KMS-11 (cell line): ENCODE measurements at regions not wholly inside any gene's neighbourhood (a gene's known extent, or its start where the extent isn't known, plus 50 kb on each side); places are given as distances from the start of the nearest gene placed in this dataset.

Experiments
- H2AFZ ChIP-seq: fragments of 200-600 bp; sonication (generic); 2 replicates; pipeline ENCODE4 v1.6.1; 2016; ENCODE audit warnings: antibody characterized with exemption, mixed run types, low read depth
- H3K27ac ChIP-seq: fragments of 200-600 bp; sonication (generic); 2 replicates; pipeline ENCODE4 v1.6.1; 2016; ENCODE audit warnings: mild to moderate bottlenecking, mixed run types
- H3K27me3 ChIP-seq: fragments of 200-600 bp; sonication (generic); 2 replicates; pipeline ENCODE4 v1.6.1; 2017; ENCODE audit warnings: mild to moderate bottlenecking, low read depth, mixed run types, moderate library complexity; ENCODE audit not compliant: insufficient read depth
- H3K36me3 ChIP-seq: fragments of 200-600 bp; sonication (generic); 2 replicates; pipeline ENCODE4 v1.6.1; 2017; ENCODE audit warnings: mild to moderate bottlenecking, mixed run types; ENCODE audit not compliant: insufficient read depth
- H3K4me1 ChIP-seq: fragments of 200-600 bp; sonication (generic); 2 replicates; pipeline ENCODE4 v1.6.1; 2016; ENCODE audit warnings: mild to moderate bottlenecking, low read depth, mixed run types; ENCODE audit not compliant: poor library complexity, severe bottlenecking
- H3K4me2 ChIP-seq: fragments of 200-600 bp; sonication (generic); 2 replicates; pipeline ENCODE4 v1.7.0; 2016; ENCODE audit warnings: mild to moderate bottlenecking, mixed run types
- H3K4me3 ChIP-seq: fragments of 200-600 bp; sonication (generic); IDR thresholded peaks from 2 replicates; pipeline ENCODE4 v1.6.1; 2017; ENCODE audit warnings: low read depth, low read length, mixed read lengths; ENCODE audit not compliant: insufficient read depth
- H3K79me2 ChIP-seq: fragments of 200-600 bp; sonication (generic); 2 replicates; pipeline ENCODE4 v1.6.1; 2016; ENCODE audit warnings: low read depth, mixed run types; ENCODE audit not compliant: insufficient read depth
- H3K9ac ChIP-seq: fragments of 200-600 bp; sonication (generic); 2 replicates; pipeline ENCODE4 v1.6.1; 2016; ENCODE audit warnings: mild to moderate bottlenecking, mixed run types
- H4K20me1 ChIP-seq: fragments of 200-600 bp; sonication (generic); 2 replicates; pipeline ENCODE4 v1.6.1; 2016; ENCODE audit warnings: mild to moderate bottlenecking, mixed run types; ENCODE audit not compliant: insufficient read depth
- TF ChIP-seq, protein P1 (sequence below): fragments of 200-600 bp; sonication (generic); conservative IDR thresholded peaks from 2 replicates; pipeline ENCODE4 v1.6.1; 2017; ENCODE audit warnings: low read depth, mild to moderate bottlenecking, antibody characterized with exemption, low read length, moderate library complexity, mixed read lengths

- Histone ChIP-seq H3K27ac (no peak overlapping the region), H3K4me3 (no peak overlapping the region), H2AFZ (no peak overlapping the region), H4K20me1 (no peaks in the 10 kb centered on the region), H3K27me3 (no peaks in the 10 kb centered on the region), H3K79me2 (no peaks in the 10 kb centered on the region), H3K4me1 (no peaks in the 10 kb centered on the region), H3K36me3 (no peaks in the 10 kb centered on the region), H3K4me2 (no peak overlapping the region), H3K9ac (no peak overlapping the region)
- TF ChIP-seq, protein P1, sequence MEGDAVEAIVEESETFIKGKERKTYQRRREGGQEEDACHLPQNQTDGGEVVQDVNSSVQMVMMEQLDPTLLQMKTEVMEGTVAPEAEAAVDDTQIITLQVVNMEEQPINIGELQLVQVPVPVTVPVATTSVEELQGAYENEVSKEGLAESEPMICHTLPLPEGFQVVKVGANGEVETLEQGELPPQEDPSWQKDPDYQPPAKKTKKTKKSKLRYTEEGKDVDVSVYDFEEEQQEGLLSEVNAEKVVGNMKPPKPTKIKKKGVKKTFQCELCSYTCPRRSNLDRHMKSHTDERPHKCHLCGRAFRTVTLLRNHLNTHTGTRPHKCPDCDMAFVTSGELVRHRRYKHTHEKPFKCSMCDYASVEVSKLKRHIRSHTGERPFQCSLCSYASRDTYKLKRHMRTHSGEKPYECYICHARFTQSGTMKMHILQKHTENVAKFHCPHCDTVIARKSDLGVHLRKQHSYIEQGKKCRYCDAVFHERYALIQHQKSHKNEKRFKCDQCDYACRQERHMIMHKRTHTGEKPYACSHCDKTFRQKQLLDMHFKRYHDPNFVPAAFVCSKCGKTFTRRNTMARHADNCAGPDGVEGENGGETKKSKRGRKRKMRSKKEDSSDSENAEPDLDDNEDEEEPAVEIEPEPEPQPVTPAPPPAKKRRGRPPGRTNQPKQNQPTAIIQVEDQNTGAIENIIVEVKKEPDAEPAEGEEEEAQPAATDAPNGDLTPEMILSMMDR, result no peak
These were observed 292.4 kb upstream of the TSHZ3 start for GRCh38 chr19:31641591-31641990.

- Histone ChIP-seq H3K4me3 (no peak overlapping the region), H3K9ac (no peak overlapping the region), H3K79me2 (no peaks in the 10 kb centered on the region), H3K4me2 (no peak overlapping the region), H2AFZ (no peak overlapping the region), H3K36me3 (no peaks in the 10 kb centered on the region), H4K20me1 (no peaks in the 10 kb centered on the region), H3K4me1 (no peaks in the 10 kb centered on the region), H3K27ac (no peak overlapping the region), H3K27me3 (no peaks in the 10 kb centered on the region)
- TF ChIP-seq, protein P1, result no peak
These were observed 299.1 kb upstream of the TSHZ3 start for GRCh38 chr19:31648347-31648746.

DNA sequence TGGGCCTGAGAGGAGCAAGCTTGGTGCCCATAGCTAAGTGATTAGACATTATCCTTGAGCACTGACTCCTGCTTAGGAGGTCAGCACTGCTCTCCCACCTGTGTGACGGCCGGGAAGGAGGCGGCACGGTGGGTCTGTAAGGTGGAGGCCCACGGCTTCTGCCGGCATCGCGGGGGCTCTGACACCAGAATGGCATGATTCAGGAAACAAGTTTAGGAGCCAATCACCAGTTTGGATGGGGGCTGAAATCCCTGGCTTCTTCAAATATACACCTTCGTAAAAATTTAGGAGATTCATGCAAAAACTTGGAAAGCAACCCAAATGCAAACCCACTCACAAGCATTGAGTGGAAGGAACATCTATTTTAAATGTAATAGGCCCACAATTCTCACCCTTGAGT lies 307.3 kb upstream of the TSHZ3 start:
- Histone ChIP-seq H3K27ac (no peak overlapping the region), H4K20me1 (no peaks in the 10 kb centered on the region), H3K27me3 (no peaks in the 10 kb centered on the region), H3K4me3 (no peak overlapping the region), H3K79me2 (no peaks in the 10 kb centered on the region), H3K36me3 (no peaks in the 10 kb centered on the region), H3K9ac (no peak overlapping the region), H3K4me2 (no peak overlapping the region), H2AFZ (no peak overlapping the region), H3K4me1 (no peaks in the 10 kb centered on the region)
- TF ChIP-seq, protein P1, result no peak

GRCh38 chr19:31658993-31659896 lies 310.0 kb upstream of the TSHZ3 start:
- Histone ChIP-seq H3K36me3 (no peaks in the 10 kb centered on the region), H3K27me3 (no peaks in the 10 kb centered on the region), H3K9ac (no peak overlapping the region), H3K4me1 (no peaks in the 10 kb centered on the region), H4K20me1 (no peaks in the 10 kb centered on the region), H2AFZ (no peak overlapping the region), H3K27ac (no peak overlapping the region), H3K4me2 (no peak overlapping the region), H3K79me2 (no peaks in the 10 kb centered on the region), H3K4me3 (no peak overlapping the region)
- TF ChIP-seq, protein P1, result no peak
